Ascending aorta (tissue), 2 donors: ENCODE measurements at regions not wholly inside any gene's neighbourhood (a gene's known extent, or its start where the extent isn't known, plus 50 kb on each side); places are given as distances from the start of the nearest gene placed in this dataset.

Experiments used
- DNase-seq, 2 donors: peaks; one replicate each; pipeline ENCODE4 v3.0.0-alpha.2; 2019; ENCODE audit warnings: low spot score in 2 of 2
- H3K27ac ChIP-seq, 2 donors: fragments of 200-600 bp; sonication (generic); one replicate each; pipeline ENCODE4 v1.5.1; 2016 to 2017; ENCODE audit warnings: mild to moderate bottlenecking in 1 of 2
- H3K27me3 ChIP-seq: fragments of 200-600 bp; sonication (generic); one replicate; pipeline ENCODE4 v1.5.1; 2017
- H3K36me3 ChIP-seq, 2 donors: fragments of 200-600 bp; sonication (generic); one replicate each; pipeline ENCODE4 v1.5.1; 2016
- H3K4me1 ChIP-seq, 2 donors: fragments of 200-600 bp; sonication (generic); one replicate each; pipeline ENCODE4 v1.5.1; 2016 to 2017; ENCODE audit warnings: mild to moderate bottlenecking in 1 of 2
- H3K4me3 ChIP-seq, 2 donors: fragments of 200-600 bp; sonication (generic); one replicate each; pipeline ENCODE4 v1.5.1; 2016 to 2017; ENCODE audit warnings: mild to moderate bottlenecking in 1 of 2
- H3K9me3 ChIP-seq, 2 donors: fragments of 200-600 bp; sonication (generic); one replicate each; pipeline ENCODE4 v1.5.1; 2016
- CTCF ChIP-seq, 3 experiments: fragments of 200-600 bp in 2 of 3; fragments of 450-650 bp in 1 of 3; sonication (generic) in 2 of 3; IDR thresholded peaks; one replicate each; pipeline ENCODE4 v1.5.1; 2016 to 2019; ENCODE audit warnings: antibody characterized with exemption in 3 of 3, mild to moderate bottlenecking in 1 of 3, moderate library complexity in 1 of 3
- intact Hi-C: fragments of 100-400 bp; cut with DNase I; formaldehyde crosslinking; loops from one replicate; pipeline ENCODE4 v1.15.1; 2023

- intact Hi-C loops = no loop called here
- Histone ChIP-seq H3K36me3 (no peaks in the 10 kb centered on the region), H3K4me3 (no peak overlapping the region), H3K27me3 (no peaks in the 10 kb centered on the region), H3K27ac (no peak overlapping the region), H3K4me1 (no peaks in the 10 kb centered on the region), H3K9me3 (no peaks in the 10 kb centered on the region)
- TF ChIP-seq CTCF (IDR thresholded peaks at IDR 0.05) = no peak
- no peak for DNase-seq
These were observed 1495.5 kb downstream of the PCDH18 start for GRCh38 chr4:136036744-136037143.

GRCh38 chr4:136032391-136032790, 1499.9 kb downstream of the PCDH18 start:
- intact Hi-C loops = no loop called here
- no peak overlapping the region for H3K4me3 ChIP-seq
- H3K4me1 ChIP-seq = no peaks in the 10 kb centered on the region
- no peaks in the 10 kb centered on the region for H3K27me3 ChIP-seq
- DNase-seq = no peak
- no peak for TF ChIP-seq CTCF (IDR thresholded peaks at IDR 0.05)
- H3K27ac ChIP-seq = no peak overlapping the region
- H3K36me3 ChIP-seq = no peaks in the 10 kb centered on the region
- no peaks in the 10 kb centered on the region for H3K9me3 ChIP-seq

- intact Hi-C loops = no loop called here
- TF ChIP-seq CTCF (IDR thresholded peaks at IDR 0.05) = no peak
- no peak for DNase-seq
- Histone ChIP-seq H3K9me3 (no peaks in the 10 kb centered on the region), H3K27ac (no peak overlapping the region), H3K4me3 (no peak overlapping the region), H3K27me3 (no peaks in the 10 kb centered on the region), H3K36me3 (no peaks in the 10 kb centered on the region), H3K4me1 (no peaks in the 10 kb centered on the region)
These were observed 1506.8 kb downstream of the PCDH18 start for GRCh38 chr4:136025540-136025939.

GRCh38 chr4:136017556-136017955, 1514.7 kb downstream of the PCDH18 start:
- H3K9me3 ChIP-seq = no peaks in the 10 kb centered on the region
- H3K27me3 ChIP-seq = no peaks in the 10 kb centered on the region
- no peak overlapping the region for H3K4me3 ChIP-seq
- no peak overlapping the region for H3K27ac ChIP-seq
- no peak for TF ChIP-seq CTCF (IDR thresholded peaks at IDR 0.05)
- H3K4me1 ChIP-seq = no peaks in the 10 kb centered on the region
- DNase-seq = no peak
- H3K36me3 ChIP-seq = no peaks in the 10 kb centered on the region
- intact Hi-C loops = no loop called here

- intact Hi-C loops = no loop called here
- no peak for TF ChIP-seq CTCF (IDR thresholded peaks at IDR 0.05)
- no peaks in the 10 kb centered on the region for H3K27me3 ChIP-seq
- no peaks in the 10 kb centered on the region for H3K4me1 ChIP-seq
- H3K9me3 ChIP-seq = no peaks in the 10 kb centered on the region
- H3K4me3 ChIP-seq = no peak overlapping the region
- H3K36me3 ChIP-seq = no peaks in the 10 kb centered on the region
- H3K27ac ChIP-seq = no peak overlapping the region
- DNase-seq = no peak
These were observed 1520.1 kb downstream of the PCDH18 start for GRCh38 chr4:136012220-136012619.

GRCh38 chr4:136009258-136009832, 1522.9 kb downstream of the PCDH18 start:
- intact Hi-C loops = no loop called here
- H3K27me3 ChIP-seq = no peaks in the 10 kb centered on the region
- no peaks in the 10 kb centered on the region for H3K9me3 ChIP-seq
- H3K27ac ChIP-seq = no peak overlapping the region
- no peaks in the 10 kb centered on the region for H3K4me1 ChIP-seq
- H3K36me3 ChIP-seq = no peaks in the 10 kb centered on the region
- TF ChIP-seq CTCF (IDR thresholded peaks at IDR 0.05) = no peak
- no peak for DNase-seq
- H3K4me3 ChIP-seq = no peak overlapping the region
